Activated effector memory CD4-positive, alpha-beta T cell treated with Interleukin-2 at 50 U/mL for 16 hours (primary cell): ENCODE measurements at regions not wholly inside any gene's neighbourhood (a gene's known extent, or its start where the extent isn't known, plus 50 kb on each side); places are given as distances from the start of the nearest gene placed in this dataset.

Experiments used
- DNase-seq: peaks from one replicate; pipeline ENCODE4 v3.0.0-alpha.2; 2020

- no peak for DNase-seq
Observed at GRCh38 chr22:46092011-46092410, 58.3 kb upstream of the PPARA start.

GRCh38 chr22:46092670-46093410 lies 57.5 kb upstream of the PPARA start:
- DNase-seq = no peak

GRCh38 chr22:46093796-46094195 lies 56.5 kb upstream of the PPARA start:
- DNase-seq = no peak

- no peak for DNase-seq
Observed at GRCh38 chr22:46094676-46095075, 55.6 kb upstream of the PPARA start.

- no peak for DNase-seq
Observed at GRCh38 chr22:46096051-46096450, 54.3 kb upstream of the PPARA start.

- no peak for DNase-seq
Observed at GRCh38 chr22:46096706-46097230, 53.6 kb upstream of the PPARA start.

GRCh38 chr22:46097268-46097900 lies 52.9 kb upstream of the PPARA start:
- DNase-seq = no peak

GRCh38 chr22:46098525-46099475 lies 51.5 kb upstream of the PPARA start:
- no peak for DNase-seq

GRCh38 chr22:46099740-46100139 lies 50.6 kb upstream of the PPARA start:
- no peak for DNase-seq

- DNase-seq = no peak
Observed at GRCh38 chr22:46100401-46101105, 49.8 kb upstream of the PPARA start.
